ENCODE measurements at regions not wholly inside any gene's neighbourhood (a gene's known extent, or its start where the extent isn't known, plus 50 kb on each side); places are given as distances from the start of the nearest gene placed in this dataset.

- TF ChIP-seq CTCF (IDR thresholded peaks at IDR 0.05), result no peak
- no peak overlapping the region for H3K4me3 ChIP-seq
- H3K27ac ChIP-seq, result no peak overlapping the region
- no peak for DNase-seq (ENCODE audit: low spot score)
These were observed 461.9 kb upstream of the CDH7 start for GRCh38 chr18:65288908-65289307.

- Histone ChIP-seq H3K4me3 (no peak overlapping the region), H3K27ac (no peak overlapping the region)
- DNase-seq (ENCODE audit: low spot score), result no peak
- no peak for TF ChIP-seq CTCF (IDR thresholded peaks at IDR 0.05)
These were observed 463.2 kb upstream of the CDH7 start for GRCh38 chr18:65287652-65288051.

- no peak for TF ChIP-seq CTCF (IDR thresholded peaks at IDR 0.05)
- DNase-seq (ENCODE audit: low spot score), result no peak
- Histone ChIP-seq H3K27ac (no peak overlapping the region), H3K4me3 (no peak overlapping the region)
These were observed 468.7 kb upstream of the CDH7 start for GRCh38 chr18:65282096-65282495.

GRCh38 chr18:65279668-65280305, 471.0 kb upstream of the CDH7 start:
- no peak overlapping the region for H3K4me3 ChIP-seq
- no peak for DNase-seq (ENCODE audit: low spot score)
- TF ChIP-seq CTCF (IDR thresholded peaks at IDR 0.05), result no peak
- no peak overlapping the region for H3K27ac ChIP-seq

- no peak for DNase-seq (ENCODE audit: low spot score)
- Histone ChIP-seq H3K27ac (no peak overlapping the region), H3K4me3 (no peak overlapping the region)
- TF ChIP-seq CTCF (IDR thresholded peaks at IDR 0.05), result no peak
These were observed 471.7 kb upstream of the CDH7 start for GRCh38 chr18:65278939-65279667.

- Histone ChIP-seq H3K4me3 (no peak overlapping the region), H3K27ac (no peak overlapping the region)
- no peak for DNase-seq (ENCODE audit: low spot score)
- no peak for TF ChIP-seq CTCF (IDR thresholded peaks at IDR 0.05)
These were observed 481.4 kb upstream of the CDH7 start for GRCh38 chr18:65269375-65269774.

GRCh38 chr18:65265761-65266160, 485.1 kb upstream of the CDH7 start:
- no peak for DNase-seq (ENCODE audit: low spot score)
- H3K4me3 ChIP-seq, result no peak overlapping the region
- TF ChIP-seq CTCF (IDR thresholded peaks at IDR 0.05), result no peak
- H3K27ac ChIP-seq, result no peak overlapping the region

Data from coronary artery (tissue), 2 donors.